Panc1 (cell line): ENCODE measurements at regions not wholly inside any gene's neighbourhood (a gene's known extent, or its start where the extent isn't known, plus 50 kb on each side); places are given as distances from the start of the nearest gene placed in this dataset.

Experiments
- ATAC-seq: fragments of 200-7000 bp; cut with Tn5 transposase; 2 replicates; pipeline ENCODE4 v1.9.1; 2020; ENCODE audit warnings: mild to moderate bottlenecking, moderate library complexity
- BruUV-seq: library from RNA; stranded (reverse); fragments of 400-500 nt; replicated peaks from 2 replicates; lab custom pipeline; 2021; lab: Mats Ljungman, UMichigan
- CTCF ChIA-PET: fragments of 300-600 bp; sonication (Branson Sonifier 250); formaldehyde crosslinking; loops from one replicate; lab custom pipeline; 2022; ENCODE audit warnings: antibody characterized with exemption; lab: Charles Lee
- POLR2A ChIA-PET: fragments of 300-600 bp; sonication (Branson Sonifier 250); formaldehyde crosslinking; loops from one replicate; lab custom pipeline; 2022; ENCODE audit warnings: antibody characterized with exemption; lab: Charles Lee
- DNase-seq: peaks from one replicate; pipeline ENCODE4 v3.0.0-alpha.2; 2010; ENCODE audit warnings: low read depth, low spot score
- H3K27ac ChIP-seq: 2 replicates; pipeline ENCODE4 v1.5.1; 2011; ENCODE audit warnings: mild to moderate bottlenecking, low read length, inconsistent platforms
- H3K27me3 ChIP-seq: fragments of 200-500 bp; sonication (Bioruptor generic); 2 replicates; pipeline ENCODE4 v1.6.0; 2014; ENCODE audit warnings: low read length, inconsistent platforms; ENCODE audit not compliant: control insufficient read depth, insufficient read depth
- H3K36me3 ChIP-seq: fragments of 200-500 bp; sonication (Bioruptor generic); 2 replicates; pipeline ENCODE4 v1.5.1; 2014; ENCODE audit warnings: inconsistent platforms, mild to moderate bottlenecking, low read length, moderate library complexity; ENCODE audit not compliant: control insufficient read depth, insufficient read depth
- H3K4me1 ChIP-seq: 2 replicates; pipeline ENCODE4 v1.5.1; 2011; ENCODE audit warnings: inconsistent platforms, mild to moderate bottlenecking, low read length, moderate library complexity; ENCODE audit not compliant: control insufficient read depth, insufficient read depth
- H3K4me3 ChIP-seq, 2 experiments: 2 replicates each; pipeline ENCODE4 v1.5.1; 2011 to 2012; ENCODE audit warnings: low read depth in 2 of 2, low read length in 2 of 2, mild to moderate bottlenecking in 2 of 2, inconsistent platforms in 1 of 2, moderate library complexity in 1 of 2
- H3K9me3 ChIP-seq: fragments of 200-500 bp; sonication (Bioruptor generic); 2 replicates; pipeline ENCODE4 v1.5.1; 2014; ENCODE audit warnings: low read depth, mild to moderate bottlenecking, inconsistent platforms, low read length, moderate library complexity; ENCODE audit not compliant: control insufficient read depth, insufficient read depth
- POLR2AphosphoS5 ChIP-seq: IDR thresholded peaks from 2 replicates; pipeline ENCODE4 v1.6.1; 2012; ENCODE audit warnings: mild to moderate bottlenecking, low read depth, low read length, moderate library complexity
- REST ChIP-seq, 2 experiments: IDR thresholded peaks; 2 replicates each; pipeline ENCODE4 v1.6.1; 2011 to 2012; ENCODE audit warnings: low read depth in 2 of 2, control low read depth in 1 of 2, low read length in 1 of 2, mild to moderate bottlenecking in 1 of 2, moderate library complexity in 1 of 2; ENCODE audit not compliant: insufficient read depth in 1 of 2
- SIN3A ChIP-seq: IDR thresholded peaks from 2 replicates; pipeline ENCODE4 v1.6.1; 2012; ENCODE audit warnings: low read depth, mild to moderate bottlenecking, low read length, moderate library complexity, borderline replicate concordance; ENCODE audit not compliant: insufficient read depth
- TCF7L2 ChIP-seq: IDR thresholded peaks from 2 replicates; pipeline ENCODE4 v1.6.1; 2011; ENCODE audit warnings: mild to moderate bottlenecking, low read depth, low read length, inconsistent platforms
- in situ Hi-C: cut with HindIII; loops from 2 replicates; pipeline ENCODE4 v1.10.0; 2016; ENCODE audit warnings: low sequenced_read_pairs, low pct_unique_long_range_greater_than_20kb
- intact Hi-C: fragments of 100-400 bp; cut with micrococcal nuclease; formaldehyde crosslinking; loops from one replicate; pipeline ENCODE4 v1.10.0; 2022; ENCODE audit not compliant: unreplicated experiment
- TF ChIP-seq, protein P1 (sequence below): fragments of 450-650 bp; IDR thresholded peaks from 2 replicates; pipeline ENCODE4 v1.5.1; 2017; ENCODE audit warnings: mild to moderate bottlenecking

GRCh38 chr1:56409112-56409691 is 170.2 kb downstream of the PLPP3 start:
- ChIA-PET CTCF (no interaction called here), POLR2A (no interaction called here)
- BruUV-seq: no TSS peak
- no peak for TF ChIP-seq REST (IDR thresholded peaks at IDR 0.05; ENCODE audit: insufficient read depth in 1 of 2, low read depth in 2 of 2, low read length in 1 of 2)
- TF ChIP-seq SIN3A: no peak
- no peak for TF ChIP-seq TCF7L2
- TF ChIP-seq, protein P1, sequence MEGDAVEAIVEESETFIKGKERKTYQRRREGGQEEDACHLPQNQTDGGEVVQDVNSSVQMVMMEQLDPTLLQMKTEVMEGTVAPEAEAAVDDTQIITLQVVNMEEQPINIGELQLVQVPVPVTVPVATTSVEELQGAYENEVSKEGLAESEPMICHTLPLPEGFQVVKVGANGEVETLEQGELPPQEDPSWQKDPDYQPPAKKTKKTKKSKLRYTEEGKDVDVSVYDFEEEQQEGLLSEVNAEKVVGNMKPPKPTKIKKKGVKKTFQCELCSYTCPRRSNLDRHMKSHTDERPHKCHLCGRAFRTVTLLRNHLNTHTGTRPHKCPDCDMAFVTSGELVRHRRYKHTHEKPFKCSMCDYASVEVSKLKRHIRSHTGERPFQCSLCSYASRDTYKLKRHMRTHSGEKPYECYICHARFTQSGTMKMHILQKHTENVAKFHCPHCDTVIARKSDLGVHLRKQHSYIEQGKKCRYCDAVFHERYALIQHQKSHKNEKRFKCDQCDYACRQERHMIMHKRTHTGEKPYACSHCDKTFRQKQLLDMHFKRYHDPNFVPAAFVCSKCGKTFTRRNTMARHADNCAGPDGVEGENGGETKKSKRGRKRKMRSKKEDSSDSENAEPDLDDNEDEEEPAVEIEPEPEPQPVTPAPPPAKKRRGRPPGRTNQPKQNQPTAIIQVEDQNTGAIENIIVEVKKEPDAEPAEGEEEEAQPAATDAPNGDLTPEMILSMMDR: peak; percentile 57
- TF ChIP-seq POLR2AphosphoS5: no peak
- DNase-seq: no peak
- 0 out of 2 replicates have a peak, but pooled peaks have one; percentile 65 for ATAC-seq
- intact Hi-C loops: no loop called here
- Histone ChIP-seq H3K9me3 (no peaks in the 10 kb centered on the region), H3K4me3 (no peak overlapping the region), H3K4me1 (no peaks in the 10 kb centered on the region), H3K27me3 (no peaks in the 10 kb centered on the region; the same call in 1 of the 2 replicates), H3K36me3 (no peaks in the 10 kb centered on the region), H3K27ac (no peak overlapping the region)
- in situ Hi-C loops: no loop called here

DNA sequence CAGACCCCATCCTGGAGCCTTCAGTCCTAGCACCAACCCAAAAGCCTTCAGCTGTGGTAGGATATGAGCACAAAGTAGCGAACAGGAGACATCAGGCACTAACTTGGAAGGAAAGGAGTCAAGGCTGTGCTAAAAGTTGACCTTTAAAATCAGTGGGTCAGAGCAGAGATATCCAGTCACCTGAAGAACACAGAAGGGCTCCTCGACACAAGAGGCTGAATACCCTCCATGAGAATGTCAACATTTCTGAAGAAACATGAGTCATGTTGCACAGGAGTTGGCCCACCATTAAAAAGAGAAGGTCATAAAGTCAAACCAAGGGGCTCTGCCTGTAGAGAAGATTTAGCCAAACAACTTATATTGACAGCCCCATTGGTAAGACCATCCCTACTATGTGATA is 172.5 kb downstream of the PLPP3 start:
- no peak for DNase-seq

GRCh38 chr1:56404561-56405030 is 174.8 kb downstream of the PLPP3 start:
- H3K4me3 ChIP-seq: no peak overlapping the region
- no peaks in the 10 kb centered on the region for H3K9me3 ChIP-seq
- in situ Hi-C loops (no loop called here), intact Hi-C loops (no loop called here)
- no TSS peak for BruUV-seq
- no peaks in the 10 kb centered on the region for H3K36me3 ChIP-seq
- H3K27me3 ChIP-seq: no peaks in the 10 kb centered on the region; the same call in 1 of the 2 replicates
- H3K27ac ChIP-seq: no peak overlapping the region
- CTCF ChIA-PET: no interaction called here
- no peak for ATAC-seq
- H3K4me1 ChIP-seq: no peaks in the 10 kb centered on the region
- POLR2A ChIA-PET: no interaction called here
- TF ChIP-seq POLR2AphosphoS5 (no peak), REST (IDR thresholded peaks at IDR 0.05; ENCODE audit: insufficient read depth in 1 of 2, low read depth in 2 of 2, low read length in 1 of 2) (no peak), SIN3A (no peak), TCF7L2 (no peak)
- TF ChIP-seq, protein P1: no peak
- no peak for DNase-seq

More for the DNA sequence above, 172.5 kb downstream of the PLPP3 start:
- intact Hi-C loops (no loop called here), in situ Hi-C loops (no loop called here)
- Histone ChIP-seq H3K27ac (no peak overlapping the region), H3K27me3 (no peaks in the 10 kb centered on the region), H3K4me1 (no peaks in the 10 kb centered on the region), H3K4me3 (no peak overlapping the region), H3K9me3 (no peaks in the 10 kb centered on the region), H3K36me3 (no peaks in the 10 kb centered on the region)
- ChIA-PET POLR2A (no interaction called here), CTCF (no interaction called here)
- no peak for ATAC-seq
- no TSS peak for BruUV-seq
- no peak for TF ChIP-seq SIN3A
